ENCODE measurements at regions not wholly inside any gene's neighbourhood (a gene's known extent, or its start where the extent isn't known, plus 50 kb on each side); places are given as distances from the start of the nearest gene placed in this dataset.

- H3K4me3 ChIP-seq: no peak overlapping the region
- no peaks in the 10 kb centered on the region for H3K36me3 ChIP-seq (replicated peaks in 1 of 2; ENCODE audit: insufficient read depth in 1 of 2, low read depth in 2 of 2)
- H3K4me1 ChIP-seq: no peaks in the 10 kb centered on the region
- no peak overlapping the region for H3K27ac ChIP-seq
- TF ChIP-seq POLR2A (IDR thresholded peaks at IDR 0.05) (no peak), CTCF (IDR thresholded peaks at IDR 0.05) (no peak)
- ATAC-seq (no peak), DNase-seq (no peak)
- no peaks in the 10 kb centered on the region for H3K9me3 ChIP-seq
- H3K27me3 ChIP-seq: no peaks in the 10 kb centered on the region
- intact Hi-C loops (cut with DNase I): no loop called here
Observed at GRCh38 chr5:143705381-143705780, 106.6 kb upstream of the HMHB1 start.

GRCh38 chr5:143703659-143704058 lies 108.3 kb upstream of the HMHB1 start:
- H3K27me3 ChIP-seq: no peaks in the 10 kb centered on the region
- ATAC-seq: no peak
- H3K36me3 ChIP-seq (replicated peaks in 1 of 2; ENCODE audit: insufficient read depth in 1 of 2, low read depth in 2 of 2): no peaks in the 10 kb centered on the region
- H3K27ac ChIP-seq: no peak overlapping the region
- 86 to 88% methylated on average over 5 of the region's 5 CpGs for WGBS, 2 donors
- DNase-seq: no peak
- TF ChIP-seq POLR2A (IDR thresholded peaks at IDR 0.05) (no peak), CTCF (IDR thresholded peaks at IDR 0.05) (no peak)
- H3K4me1 ChIP-seq: no peaks in the 10 kb centered on the region
- intact Hi-C loops (cut with DNase I): no loop called here
- no peak overlapping the region for H3K4me3 ChIP-seq
- no peaks in the 10 kb centered on the region for H3K9me3 ChIP-seq

GRCh38 chr5:143701493-143701892 lies 110.5 kb upstream of the HMHB1 start:
- DNase-seq (no peak), ATAC-seq (no peak)
- intact Hi-C loops (cut with DNase I): no loop called here
- Histone ChIP-seq H3K27ac (no peak overlapping the region), H3K4me1 (no peaks in the 10 kb centered on the region), H3K4me3 (no peak overlapping the region), H3K36me3 (replicated peaks in 1 of 2; ENCODE audit: insufficient read depth in 1 of 2, low read depth in 2 of 2) (no peaks in the 10 kb centered on the region), H3K27me3 (no peaks in the 10 kb centered on the region), H3K9me3 (no peaks in the 10 kb centered on the region)
- WGBS, 2 donors: 79% methylated on average over 1 of the region's 1 CpG
- TF ChIP-seq POLR2A (IDR thresholded peaks at IDR 0.05) (no peak), CTCF (IDR thresholded peaks at IDR 0.05) (no peak)

GRCh38 chr5:143700994-143701393 lies 111.0 kb upstream of the HMHB1 start:
- TF ChIP-seq CTCF (IDR thresholded peaks at IDR 0.05) (no peak), POLR2A (IDR thresholded peaks at IDR 0.05) (no peak)
- H3K9me3 ChIP-seq: no peaks in the 10 kb centered on the region
- no peak for DNase-seq
- H3K4me1 ChIP-seq: no peaks in the 10 kb centered on the region
- no peaks in the 10 kb centered on the region for H3K27me3 ChIP-seq
- H3K27ac ChIP-seq: no peak overlapping the region
- intact Hi-C loops (cut with DNase I): no loop called here
- no peak for ATAC-seq
- 65 to 73% methylated on average over 2 of the region's 2 CpGs for WGBS, 2 donors
- no peaks in the 10 kb centered on the region for H3K36me3 ChIP-seq (replicated peaks in 1 of 2; ENCODE audit: insufficient read depth in 1 of 2, low read depth in 2 of 2)
- H3K4me3 ChIP-seq: no peak overlapping the region

- 85 to 95% methylated on average over 1 of the region's 1 CpG for WGBS, 2 donors
- intact Hi-C loops (cut with DNase I): no loop called here
- no peaks in the 10 kb centered on the region for H3K4me1 ChIP-seq
- H3K36me3 ChIP-seq (replicated peaks in 1 of 2; ENCODE audit: insufficient read depth in 1 of 2, low read depth in 2 of 2): no peaks in the 10 kb centered on the region
- ATAC-seq (no peak), DNase-seq (no peak)
- TF ChIP-seq POLR2A (IDR thresholded peaks at IDR 0.05) (no peak), CTCF (IDR thresholded peaks at IDR 0.05) (no peak)
- no peak overlapping the region for H3K4me3 ChIP-seq
- H3K27ac ChIP-seq: no peak overlapping the region
- H3K27me3 ChIP-seq: no peaks in the 10 kb centered on the region
- H3K9me3 ChIP-seq: no peaks in the 10 kb centered on the region
Observed at GRCh38 chr5:143699121-143699520, 112.8 kb upstream of the HMHB1 start.

Measured in body of pancreas (tissue), 4 donors.